Suprapubic skin (tissue), 4 donors: ENCODE measurements at regions not wholly inside any gene's neighbourhood (a gene's known extent, or its start where the extent isn't known, plus 50 kb on each side); places are given as distances from the start of the nearest gene placed in this dataset.

ENCODE experiments used
- CTCF ChIP-seq, 2 donors: fragments of 200-600 bp in 1 of 2; fragments of 450-650 bp in 1 of 2; sonication (generic) in 1 of 2; IDR thresholded peaks; one replicate each; pipeline ENCODE4 v1.5.1; 2016 to 2019; ENCODE audit warnings: antibody characterized with exemption in 2 of 2, mild to moderate bottlenecking in 1 of 2, moderate library complexity in 1 of 2
- POLR2A ChIP-seq, 2 donors: fragments of 450-650 bp; IDR thresholded peaks; one replicate each; pipeline ENCODE4 v1.6.1; 2017; ENCODE audit warnings: antibody characterized with exemption in 2 of 2, mild to moderate bottlenecking in 2 of 2, moderate library complexity in 2 of 2
- POLR2AphosphoS5 ChIP-seq, 3 donors: sonication (generic); formaldehyde crosslinking; IDR thresholded peaks; one replicate each; pipeline ENCODE4 v1.6.1; 2017; ENCODE audit warnings: antibody characterized with exemption in 3 of 3

GRCh38 chr5:154654486-154655371 is 100.4 kb upstream of the LARP1 start:
- TF ChIP-seq POLR2AphosphoS5 (IDR thresholded peaks at IDR 0.05): no peak
- no peak for TF ChIP-seq CTCF (IDR thresholded peaks at IDR 0.05)
- no peak for TF ChIP-seq POLR2A (IDR thresholded peaks at IDR 0.05)
